ENCODE measurements at regions not wholly inside any gene's neighbourhood (a gene's known extent, or its start where the extent isn't known, plus 50 kb on each side); places are given as distances from the start of the nearest gene placed in this dataset.
"Not testable (repeated sequence)": the region's sequence is repeated elsewhere in the genome, so short reads cannot be mapped to it uniquely, and the experiment has no call there.

DNA sequence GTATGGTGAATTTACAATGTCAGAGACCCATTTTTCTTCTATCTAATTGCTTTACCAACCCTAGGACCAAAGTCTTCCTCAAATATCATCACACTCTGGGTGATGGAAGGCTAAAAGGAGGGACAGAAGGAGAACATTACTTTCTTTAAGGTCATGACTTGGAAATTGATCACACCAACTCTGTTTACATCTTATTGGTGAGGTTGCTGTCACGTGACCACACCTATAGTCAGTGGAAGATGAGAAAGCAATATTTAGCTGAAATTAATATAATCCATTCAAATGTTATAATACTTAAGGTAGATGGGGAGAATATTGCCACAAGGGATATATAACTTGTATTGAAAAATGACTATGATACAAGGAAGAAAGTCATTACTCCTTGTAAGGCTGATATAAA lies 183.6 kb upstream of the SMIM30 start:
- no peak for DNase-seq (ENCODE audit: low spot score)

DNA sequence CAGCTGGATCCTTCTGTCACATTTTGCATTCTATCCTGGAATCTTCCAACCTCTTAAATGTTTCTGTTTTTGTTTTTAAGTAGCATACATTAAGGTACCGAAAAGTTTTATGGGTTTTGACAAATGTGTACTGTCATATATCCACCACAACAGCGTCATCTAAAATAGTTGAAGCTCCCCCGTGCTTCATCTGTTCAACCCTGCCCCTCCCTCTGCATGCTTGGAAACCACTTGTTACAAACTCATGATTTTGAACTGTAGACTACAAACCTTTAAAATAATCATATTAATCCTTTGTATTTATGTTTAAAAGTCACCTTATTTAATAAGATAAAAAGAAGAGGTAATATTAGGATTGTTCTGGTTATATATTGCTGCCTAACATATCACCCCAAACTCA lies 182.8 kb upstream of the SMIM30 start:
- no peak for DNase-seq (ENCODE audit: low spot score)

DNA sequence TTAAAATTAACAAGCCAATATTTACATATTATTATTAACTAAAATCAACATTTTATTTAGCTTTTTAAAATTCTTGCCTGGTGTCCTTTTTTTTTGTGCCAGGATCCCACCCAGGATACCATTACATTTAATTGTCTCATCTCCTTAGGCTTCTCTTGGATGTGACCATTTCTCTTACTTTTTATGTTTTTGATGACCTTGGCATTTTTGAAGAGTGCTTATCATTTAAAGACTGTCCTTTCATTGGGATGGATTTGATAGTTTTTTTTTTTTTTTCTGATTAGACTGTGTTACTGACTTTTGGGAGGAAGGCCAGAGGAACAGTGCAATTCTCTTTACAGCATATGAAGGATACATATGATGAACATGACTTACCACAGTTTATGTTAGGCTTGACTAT lies 181.4 kb upstream of the SMIM30 start:
- no peak for DNase-seq (ENCODE audit: low spot score)

DNA sequence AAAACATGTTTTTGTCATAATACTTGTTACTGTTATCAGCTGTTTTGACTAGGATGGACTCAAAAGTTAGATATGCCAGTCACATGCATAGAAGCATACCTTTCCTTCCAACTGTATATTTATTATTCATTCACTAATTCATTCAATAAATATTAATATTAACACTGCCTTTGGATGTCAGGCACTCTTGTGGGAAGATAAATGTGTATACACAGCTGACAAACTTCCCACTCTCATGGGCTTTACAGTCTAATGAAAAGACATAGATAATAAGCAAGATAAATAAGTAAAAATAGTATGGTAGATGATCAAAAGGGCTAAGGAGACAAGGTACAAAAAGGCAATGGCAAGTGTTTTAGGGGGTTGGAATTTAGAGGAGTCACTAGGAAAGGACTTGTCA lies 180.1 kb upstream of the SMIM30 start:
- DNase-seq (ENCODE audit: low spot score), result no peak

DNA sequence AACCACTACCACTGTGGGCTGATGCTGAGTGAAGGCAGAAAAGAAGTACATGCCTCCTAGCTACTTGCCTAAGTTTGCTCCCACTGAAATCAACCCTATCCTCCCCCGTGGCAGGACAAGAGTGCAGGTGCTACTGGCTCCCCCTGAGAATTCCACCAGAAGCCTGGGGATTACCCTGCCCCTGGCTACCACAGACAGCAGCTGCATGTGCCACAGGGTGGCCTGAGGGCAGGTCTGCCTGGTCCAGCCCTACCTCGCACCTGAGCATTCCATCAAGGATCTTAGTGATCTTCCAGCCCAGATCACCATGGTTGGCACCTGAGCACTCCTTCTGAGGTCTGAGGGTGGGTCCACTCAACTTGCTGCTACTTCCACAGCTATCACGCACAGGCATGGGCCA lies 176.4 kb upstream of the SMIM30 start:
- DNase-seq (ENCODE audit: low spot score), result no peak

DNA sequence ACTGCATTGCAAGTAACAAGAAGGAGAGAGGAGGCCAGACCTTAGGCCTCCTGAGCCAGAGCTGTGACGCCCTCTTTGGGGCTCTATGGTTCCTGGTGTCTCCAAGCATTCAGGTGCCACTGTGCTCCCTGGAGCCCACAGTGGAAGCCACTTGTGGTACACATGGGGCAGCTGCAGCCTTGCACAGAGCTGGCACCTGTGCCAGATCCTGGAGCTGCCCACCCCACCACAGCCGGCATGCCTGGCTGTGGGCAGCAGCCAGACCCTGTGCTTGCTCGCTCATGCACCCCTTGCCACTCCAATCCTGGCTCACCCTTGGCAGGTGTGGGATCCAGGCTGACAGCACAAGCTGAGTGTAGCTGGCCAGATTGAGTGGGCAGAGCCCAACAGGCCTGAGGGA lies 173.8 kb upstream of the SMIM30 start:
- no peak for DNase-seq (ENCODE audit: low spot score)

DNA sequence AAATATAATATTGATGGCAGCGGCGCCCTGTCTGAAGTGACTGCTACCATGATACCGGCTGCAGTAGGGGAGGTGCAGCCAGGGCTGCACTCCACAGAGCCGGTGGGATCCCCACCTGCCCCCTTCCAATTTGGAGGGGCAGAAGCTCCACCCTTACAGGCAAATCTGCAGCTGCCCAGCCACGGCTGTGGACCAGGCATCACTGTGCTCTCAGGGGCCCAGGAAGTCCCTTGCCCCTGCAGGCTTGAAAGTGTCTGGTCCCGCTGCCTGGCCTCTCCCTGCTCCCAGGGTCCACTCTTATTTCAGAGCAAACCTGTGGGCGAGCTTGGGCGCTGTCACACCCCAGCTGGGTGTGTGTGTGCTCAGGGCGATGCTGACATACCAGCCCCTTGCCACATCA lies 172.7 kb upstream of the SMIM30 start:
- no peak for DNase-seq (ENCODE audit: low spot score)

DNA sequence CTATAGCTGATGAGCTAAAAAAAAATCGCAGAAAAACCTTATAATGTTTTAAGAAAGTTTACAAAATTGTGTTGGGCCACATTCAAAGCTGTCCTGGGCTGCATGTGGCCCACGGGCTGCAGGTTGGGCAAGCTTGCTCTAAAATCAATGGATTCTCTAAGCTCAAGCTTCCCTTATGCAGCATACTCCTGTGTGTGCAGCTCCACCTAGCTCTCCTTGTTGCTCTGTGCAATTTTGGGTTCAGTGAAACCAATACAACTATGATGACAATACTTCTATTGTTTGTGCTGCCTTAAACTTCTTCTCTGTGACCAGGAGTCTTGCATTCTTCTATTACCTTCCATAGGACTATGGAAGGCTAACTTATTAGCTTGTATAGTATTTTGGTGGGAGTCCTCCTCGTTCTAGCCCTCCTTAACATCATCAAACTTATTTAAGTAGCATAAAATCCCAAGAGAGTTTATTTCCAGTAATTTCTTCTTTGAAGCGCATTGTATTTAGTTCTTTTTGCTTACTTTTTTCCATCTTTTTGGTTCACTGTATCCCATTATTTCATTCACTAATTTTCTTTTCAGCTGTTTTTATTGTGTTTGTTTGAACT lies 170.9 kb upstream of the SMIM30 start:
- peak; percentile 45 for DNase-seq (ENCODE audit: low spot score)

DNA sequence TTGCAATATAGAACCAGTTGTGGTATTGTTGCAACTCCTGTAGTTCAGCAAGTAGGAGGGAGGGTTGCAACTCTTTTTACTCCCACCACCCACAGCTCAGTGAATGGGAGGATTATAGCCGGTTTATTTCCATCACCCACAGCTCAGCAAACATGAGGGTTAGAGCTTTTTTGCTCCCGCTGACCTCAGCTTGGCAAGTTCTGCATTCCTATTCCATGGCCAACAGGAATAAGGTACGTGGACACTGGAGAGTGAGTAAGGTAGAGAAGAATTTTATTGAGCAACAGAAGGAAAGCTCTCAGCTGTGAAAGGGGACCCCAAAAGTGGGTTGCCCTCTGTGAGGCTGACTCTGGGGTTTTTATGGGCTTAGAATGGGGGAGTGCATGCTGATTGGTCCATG lies 167.1 kb upstream of the SMIM30 start:
- DNase-seq (ENCODE audit: low spot score), result no peak

DNA sequence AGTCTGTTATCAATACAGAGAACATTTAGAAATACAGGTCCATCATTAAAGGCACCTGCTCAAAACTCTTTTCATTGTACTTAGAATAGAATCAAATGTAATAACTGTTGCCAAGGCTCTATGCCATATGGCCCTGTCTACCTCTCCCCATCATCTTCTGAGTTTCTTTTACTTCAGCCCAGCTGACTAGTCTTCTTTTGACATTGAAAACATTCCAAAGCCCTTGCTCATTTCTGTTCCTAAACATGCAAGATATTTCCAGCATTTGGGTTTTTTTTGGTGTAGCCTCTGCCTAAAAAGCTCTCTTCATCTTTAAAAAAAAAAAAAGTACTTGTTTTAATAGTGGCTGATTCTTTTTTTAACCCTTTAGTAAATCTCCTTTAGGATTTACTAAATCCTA lies 165.5 kb upstream of the SMIM30 start:
- no peak for DNase-seq (ENCODE audit: low spot score)

DNA sequence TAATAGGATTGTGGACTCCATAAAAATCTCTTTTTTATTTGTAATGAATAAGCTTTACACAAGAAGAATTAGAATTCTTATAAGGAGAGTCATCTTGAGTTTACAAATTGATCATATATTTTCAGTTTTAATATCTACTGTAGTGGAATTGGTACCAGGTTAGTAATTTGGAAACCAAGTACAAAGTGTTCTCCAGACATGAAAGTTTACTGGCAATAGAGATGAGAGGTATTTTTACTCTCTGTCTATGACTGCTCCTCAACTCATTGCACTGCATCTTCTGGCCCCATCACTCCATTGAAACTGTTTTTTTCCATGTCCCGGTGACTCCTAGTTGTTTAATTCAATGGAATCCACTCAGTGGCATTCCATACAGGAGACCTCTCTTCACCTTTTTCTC lies 164.5 kb upstream of the SMIM30 start:
- no peak for DNase-seq (ENCODE audit: low spot score)

DNA sequence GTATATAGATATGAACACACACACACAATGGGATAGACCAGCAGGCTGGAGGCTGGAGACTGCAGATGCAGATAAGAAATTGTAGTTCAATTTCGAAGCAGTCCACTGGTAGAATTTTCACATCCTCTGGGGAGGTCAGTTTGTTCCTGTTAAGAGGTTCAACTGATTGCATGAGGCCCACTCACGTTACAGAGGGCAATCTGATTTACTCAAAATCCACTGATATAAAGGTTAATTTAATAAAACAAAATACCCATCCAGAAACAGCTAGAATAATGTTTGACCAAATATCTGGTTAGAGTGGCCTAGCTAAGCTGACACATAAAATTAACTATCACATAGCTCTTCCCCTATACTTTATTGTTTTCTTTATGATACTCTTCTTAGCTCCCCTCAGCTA lies 162.9 kb upstream of the SMIM30 start:
- no peak for DNase-seq (ENCODE audit: low spot score)

DNA sequence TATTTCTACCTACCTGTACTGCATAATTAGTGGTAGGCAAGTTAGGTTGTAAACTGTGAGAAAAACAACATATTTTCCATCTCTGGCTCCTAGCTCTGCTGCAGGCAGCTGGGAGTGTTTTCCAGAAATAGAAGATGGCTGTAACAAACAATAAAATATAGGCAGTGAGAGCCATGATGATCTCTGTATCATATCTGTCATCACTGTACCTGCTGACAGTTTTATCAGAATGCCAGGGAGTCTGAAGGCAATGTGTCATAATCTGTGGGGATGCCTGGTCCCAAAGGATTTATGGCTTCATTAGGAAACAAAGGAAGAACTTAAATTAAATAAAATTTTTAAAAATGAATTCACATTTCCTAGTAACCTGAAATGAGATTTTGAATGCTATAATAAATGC lies 160.9 kb upstream of the SMIM30 start:
- no peak for DNase-seq (ENCODE audit: low spot score)

DNA sequence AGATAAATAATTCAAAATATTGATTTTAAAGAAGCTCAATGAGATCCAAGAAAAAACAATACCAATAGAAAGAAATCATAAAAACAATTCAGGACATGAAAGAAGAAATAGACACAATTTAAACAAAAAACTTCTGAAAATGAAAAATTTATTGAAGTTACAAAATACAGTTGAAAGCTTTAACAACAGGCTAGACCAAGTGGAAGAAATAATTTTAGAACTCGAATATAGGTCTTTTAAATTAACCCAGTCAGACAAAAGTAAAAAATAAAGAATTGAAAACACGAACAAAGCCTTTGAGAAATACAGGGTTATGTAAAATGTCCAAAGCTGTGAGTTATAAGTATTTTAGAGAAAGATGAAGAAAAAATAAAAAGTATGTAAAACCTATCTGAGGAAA lies 152.4 kb upstream of the SMIM30 start:
- no peak for DNase-seq (ENCODE audit: low spot score)

DNA sequence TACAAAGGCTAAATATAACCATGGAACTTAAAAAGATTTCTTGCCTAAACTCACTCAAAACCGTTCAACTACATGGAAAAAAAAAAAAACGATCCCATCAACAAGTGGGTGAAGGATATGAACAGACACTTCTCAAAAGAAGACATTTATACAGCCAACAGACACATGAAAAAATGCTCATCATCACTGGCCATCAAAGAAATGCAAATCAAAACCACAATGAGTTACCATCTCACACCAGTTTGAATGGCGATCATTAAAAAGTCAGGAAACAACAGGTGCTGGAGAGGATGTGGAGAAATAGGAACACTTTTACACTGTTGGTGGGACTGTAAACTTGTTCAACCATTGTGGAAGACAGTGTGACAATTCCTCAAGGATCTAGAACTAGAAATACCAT lies 151.2 kb upstream of the SMIM30 start:
- not testable (repeated sequence) for DNase-seq (ENCODE audit: low spot score)

DNA sequence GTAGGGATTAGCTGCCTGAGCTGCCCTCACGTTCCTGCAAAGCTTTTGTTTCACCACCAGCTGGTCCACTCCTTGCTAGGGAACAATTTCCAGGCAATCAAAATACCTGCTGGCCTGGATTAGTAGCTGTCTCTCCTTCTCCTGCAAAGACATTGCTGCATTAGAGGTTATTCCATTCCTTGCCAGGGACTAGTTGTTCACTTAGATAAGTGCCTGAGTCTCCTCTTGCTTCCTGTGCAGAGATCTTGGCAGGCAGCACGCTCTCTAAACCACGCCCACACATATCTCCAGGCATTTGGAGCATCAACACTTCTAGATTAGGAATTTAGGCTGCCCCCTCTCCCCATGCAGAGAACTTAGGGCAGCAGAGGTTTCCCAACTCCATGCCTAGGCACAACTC lies 150.4 kb upstream of the SMIM30 start:
- no peak for DNase-seq (ENCODE audit: low spot score)

DNA sequence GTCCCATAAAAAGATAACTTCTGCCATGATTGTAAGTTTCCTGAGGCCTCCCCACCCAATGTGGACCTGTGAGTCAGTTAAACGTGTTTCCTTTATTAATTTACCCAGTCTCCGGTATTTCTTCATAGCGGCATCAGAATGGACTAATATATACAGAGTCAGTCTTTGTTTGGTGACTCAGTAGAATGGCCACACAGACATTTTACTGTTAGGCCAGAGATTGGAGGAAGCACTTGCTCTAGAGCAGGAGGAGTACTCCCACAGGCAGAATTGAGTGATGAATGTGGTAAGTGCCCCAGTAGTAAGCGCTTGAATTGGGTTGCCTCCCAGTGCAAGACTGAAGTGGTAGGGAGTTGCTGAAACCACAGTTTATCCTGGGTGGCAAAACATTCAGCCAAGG lies 149.5 kb upstream of the SMIM30 start:
- DNase-seq (ENCODE audit: low spot score), result no peak

DNA sequence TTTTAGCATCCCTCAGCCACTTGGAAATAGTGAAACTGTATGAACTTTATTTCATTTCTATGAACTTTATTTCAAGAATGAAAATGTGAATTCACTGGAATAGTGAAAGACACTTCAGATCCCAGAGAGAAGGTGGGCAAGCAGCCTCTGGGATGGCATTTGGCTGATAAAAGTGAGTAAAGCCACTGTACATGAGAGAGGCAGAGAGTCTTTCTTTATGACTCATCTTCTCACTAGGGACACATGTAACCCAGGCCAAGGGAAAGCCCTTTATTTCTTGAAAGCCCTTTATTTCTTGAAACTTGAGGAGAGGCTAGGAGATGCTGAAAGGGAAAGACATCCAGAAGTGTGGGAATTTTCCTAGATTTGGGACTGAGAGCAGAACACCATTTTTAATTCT lies 148.9 kb upstream of the SMIM30 start:
- DNase-seq (ENCODE audit: low spot score), result no peak

DNA sequence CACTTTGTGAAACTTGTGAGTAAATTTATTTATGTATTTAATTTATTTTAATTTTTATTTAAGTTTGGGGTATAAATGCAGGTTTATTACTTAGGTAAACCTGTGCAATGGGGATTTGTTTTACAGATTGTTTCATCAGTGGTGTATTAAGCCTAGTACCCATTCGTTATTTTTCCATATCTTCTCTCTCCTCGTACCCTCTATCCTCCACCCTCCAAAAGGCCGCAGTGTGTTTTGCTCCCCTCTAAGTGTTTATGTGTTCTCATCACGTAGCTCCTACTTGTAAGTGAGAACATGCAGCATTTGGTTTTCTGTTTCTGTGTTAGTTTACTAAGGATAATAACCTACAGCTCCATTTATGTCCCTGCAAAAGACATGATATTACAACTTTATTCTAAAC lies 145.4 kb upstream of the SMIM30 start:
- no peak for DNase-seq (ENCODE audit: low spot score)

DNA sequence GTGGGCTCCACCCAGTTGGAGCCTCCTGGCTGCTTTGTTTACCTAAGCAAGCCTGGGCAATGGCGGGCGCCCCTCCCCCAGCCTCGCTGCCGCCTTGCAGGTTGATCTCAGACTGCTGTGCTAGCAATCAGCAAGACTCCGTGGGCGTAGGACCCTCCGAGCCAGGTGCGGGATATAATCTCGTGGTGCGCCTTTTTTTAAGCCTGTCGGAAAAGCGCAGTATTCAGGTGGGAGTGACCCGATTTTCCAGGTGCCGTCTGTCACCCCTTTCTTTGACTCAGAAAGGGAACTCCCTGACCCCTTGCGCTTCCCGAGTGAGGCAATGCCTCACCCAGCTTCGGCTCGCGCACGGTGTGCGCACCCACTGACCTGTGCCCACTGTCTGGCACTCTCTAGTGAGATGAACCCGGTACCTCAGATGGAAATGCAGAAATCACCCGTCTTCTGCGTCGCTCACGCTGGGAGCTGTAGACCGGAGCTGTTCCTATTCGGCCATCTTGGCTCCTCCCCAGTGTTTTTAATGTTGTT lies 144.9 kb upstream of the SMIM30 start:
- DNase-seq (ENCODE audit: low spot score), result not testable (repeated sequence)

DNA sequence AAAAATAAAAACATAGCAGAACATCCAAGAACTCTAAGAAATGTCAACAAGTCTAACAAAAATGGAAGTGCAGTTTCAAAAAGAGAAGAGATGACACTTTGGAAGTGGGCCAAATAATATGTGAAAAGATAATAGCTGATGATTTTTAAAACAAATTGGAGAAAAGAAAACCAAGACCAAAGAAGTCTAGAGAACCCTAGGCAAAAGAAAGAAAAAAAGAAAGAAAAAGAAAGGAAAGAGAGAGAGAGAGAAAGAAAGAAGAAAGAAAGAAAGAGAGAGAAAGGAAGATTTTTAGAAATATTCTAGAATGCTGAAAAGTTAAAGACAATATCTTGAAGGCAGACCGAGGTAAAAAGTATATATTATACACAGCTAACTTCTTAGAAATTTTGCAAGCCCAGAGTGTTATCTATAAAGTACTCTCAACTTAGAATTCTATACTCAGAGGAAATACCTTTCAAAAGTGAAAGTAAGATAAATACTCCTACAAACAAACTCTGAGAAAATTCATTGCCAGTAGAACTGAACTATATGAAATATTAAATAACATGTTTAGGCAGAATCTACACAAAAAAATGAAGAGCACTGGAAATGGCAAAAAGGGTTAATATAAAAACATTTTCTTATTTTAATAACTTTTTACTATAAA lies 138.7 kb upstream of the SMIM30 start:
- DNase-seq (ENCODE audit: low spot score), result no peak

DNA sequence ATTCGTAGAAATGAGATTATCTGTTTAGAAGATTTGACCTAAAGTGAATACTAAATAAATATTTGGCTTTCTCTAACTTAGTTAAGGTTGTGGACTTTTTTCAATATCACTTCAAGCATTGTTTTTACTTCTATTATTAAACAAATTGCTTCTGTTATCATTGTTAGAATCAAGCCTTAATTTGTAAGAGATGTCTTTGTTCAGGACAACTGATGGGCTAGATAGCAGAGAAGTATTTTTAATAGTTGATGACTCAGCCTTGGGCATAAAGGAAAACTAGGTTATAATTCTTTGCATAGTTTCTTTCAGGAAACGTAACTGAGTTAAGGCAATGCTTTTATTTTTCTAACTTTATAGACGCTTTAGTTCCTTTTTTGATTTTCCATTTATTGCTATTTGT lies 128.8 kb upstream of the SMIM30 start:
- DNase-seq (ENCODE audit: low spot score), result no peak

DNA sequence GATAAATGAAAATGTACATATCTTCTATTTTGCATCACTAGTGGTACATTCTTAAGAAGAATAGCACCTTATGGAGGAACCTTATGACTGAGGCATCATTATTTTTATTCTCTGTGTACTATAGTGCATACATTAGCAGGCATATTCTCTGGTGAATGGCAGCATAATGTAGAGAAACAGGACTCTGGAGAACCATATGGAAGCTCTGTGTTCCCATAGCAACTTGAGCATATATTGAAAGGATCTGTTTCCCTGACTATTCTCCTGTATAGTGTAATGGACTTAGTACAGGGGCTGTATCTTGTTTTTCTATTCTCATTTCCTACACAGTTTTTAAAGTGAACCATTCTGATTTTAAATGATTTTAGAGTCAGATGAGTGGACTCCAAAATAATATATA lies 128.4 kb upstream of the SMIM30 start:
- no peak for DNase-seq (ENCODE audit: low spot score)

DNA sequence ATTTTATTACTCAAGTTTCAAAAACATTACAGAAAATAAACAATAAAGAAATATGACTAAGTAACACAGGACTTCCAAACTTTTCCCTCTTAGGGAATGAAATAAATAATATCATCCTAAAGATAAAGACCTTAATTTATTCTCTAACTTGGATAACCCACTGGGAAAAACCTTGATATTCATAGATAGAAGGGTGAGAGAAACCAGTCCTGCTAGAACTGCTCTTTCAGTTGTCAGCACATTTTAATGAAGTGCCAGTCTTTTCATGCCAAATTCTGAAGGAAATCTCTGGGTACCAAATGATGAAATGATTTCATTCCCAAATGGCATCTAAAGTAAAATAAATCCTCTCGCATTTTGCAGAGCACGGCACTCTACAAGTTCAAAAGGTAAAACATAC lies 114.5 kb upstream of the SMIM30 start:
- no peak for DNase-seq (ENCODE audit: low spot score)

All from LoVo (cell line).